ENCODE measurements at regions not wholly inside any gene's neighbourhood (a gene's known extent, or its start where the extent isn't known, plus 50 kb on each side); places are given as distances from the start of the nearest gene placed in this dataset.

- TF ChIP-seq MXI1 (conservative IDR thresholded peaks at IDR 0.05; ENCODE audit: poor library complexity, severe bottlenecking), result no peak
- TF ChIP-seq EP300 (conservative IDR thresholded peaks at IDR 0.05; ENCODE audit: poor library complexity, severe bottlenecking), result no peak
- TF ChIP-seq EZH2 (IDR thresholded peaks at IDR 0.05; ENCODE audit: borderline replicate concordance, insufficient read depth, low read length, poor library complexity, severe bottlenecking), result no peak
- TF ChIP-seq CTCF (IDR thresholded peaks at IDR 0.05; ENCODE audit: poor library complexity, severe bottlenecking), result no peak
- TF ChIP-seq SMC3 (conservative IDR thresholded peaks at IDR 0.05; ENCODE audit: poor library complexity), result no peak
- TF ChIP-seq RAD21 (conservative IDR thresholded peaks at IDR 0.05), result no peak
- no peak for TF ChIP-seq REST (IDR thresholded peaks at IDR 0.05; ENCODE audit: borderline replicate concordance)
- TF ChIP-seq TAF1 (IDR thresholded peaks at IDR 0.05; ENCODE audit: low read depth), result no peak
- TF ChIP-seq POLR2AphosphoS5 (IDR thresholded peaks at IDR 0.05), result no peak
- Histone ChIP-seq H3K9me2 (ENCODE audit: insufficient read depth, low read length) (no peaks in the 10 kb centered on the region), H3F3A (ENCODE audit: insufficient read depth, low read length, poor library complexity, severe bottlenecking) (no peaks in the 10 kb centered on the region), H3K27ac (ENCODE audit: low read length) (no peak overlapping the region), H3K4me3 (ENCODE audit: low read length) (no peak overlapping the region), H2AFZ (ENCODE audit: low read depth, low read length) (no peak overlapping the region), H3K9ac (ENCODE audit: low read length) (no peak overlapping the region), H3K4me2 (ENCODE audit: low read length) (no peak overlapping the region), H4K20me1 (ENCODE audit: insufficient read depth) (no peaks in the 10 kb centered on the region), H3K79me2 (replicated peaks; ENCODE audit: insufficient read depth, low read length) (no peaks in the 10 kb centered on the region), H3K9me3 (ENCODE audit: low read length) (no peaks in the 10 kb centered on the region), H3K27me3 (ENCODE audit: insufficient read depth, low read depth, low read length) (no peaks in the 10 kb centered on the region), H3K36me3 (ENCODE audit: insufficient read depth, low read length) (no peaks in the 10 kb centered on the region)
These were observed 327.8 kb downstream of the ENC1 start for GRCh38 chr5:74312746-74313145.

GRCh38 chr5:74311961-74312360 lies 328.6 kb downstream of the ENC1 start:
- no peaks in the 10 kb centered on the region for H3K36me3 ChIP-seq (ENCODE audit: insufficient read depth, low read length)
- no peak overlapping the region for H3K27ac ChIP-seq (ENCODE audit: low read length)
- no peaks in the 10 kb centered on the region for H3K9me3 ChIP-seq (ENCODE audit: low read length)
- H4K20me1 ChIP-seq (ENCODE audit: insufficient read depth), result no peaks in the 10 kb centered on the region
- no peaks in the 10 kb centered on the region for H3K79me2 ChIP-seq (replicated peaks; ENCODE audit: insufficient read depth, low read length)
- H3K9me2 ChIP-seq (ENCODE audit: insufficient read depth, low read length), result no peaks in the 10 kb centered on the region
- no peak overlapping the region for H3K9ac ChIP-seq (ENCODE audit: low read length)
- no peaks in the 10 kb centered on the region for H3K27me3 ChIP-seq (ENCODE audit: insufficient read depth, low read depth, low read length)
- no peaks in the 10 kb centered on the region for H3F3A ChIP-seq (ENCODE audit: insufficient read depth, low read length, poor library complexity, severe bottlenecking)
- H3K4me3 ChIP-seq (ENCODE audit: low read length), result no peak overlapping the region
- no peak overlapping the region for H3K4me2 ChIP-seq (ENCODE audit: low read length)
- no peak for TF ChIP-seq MXI1 (conservative IDR thresholded peaks at IDR 0.05; ENCODE audit: poor library complexity, severe bottlenecking)
- TF ChIP-seq EP300 (conservative IDR thresholded peaks at IDR 0.05; ENCODE audit: poor library complexity, severe bottlenecking), result no peak
- no peak for TF ChIP-seq SMC3 (conservative IDR thresholded peaks at IDR 0.05; ENCODE audit: poor library complexity)
- no peak for TF ChIP-seq RAD21 (conservative IDR thresholded peaks at IDR 0.05)
- no peak for TF ChIP-seq POLR2AphosphoS5 (IDR thresholded peaks at IDR 0.05)
- no peak for TF ChIP-seq REST (IDR thresholded peaks at IDR 0.05; ENCODE audit: borderline replicate concordance)
- no peak for TF ChIP-seq TAF1 (IDR thresholded peaks at IDR 0.05; ENCODE audit: low read depth)
- no peak for TF ChIP-seq EZH2 (IDR thresholded peaks at IDR 0.05; ENCODE audit: borderline replicate concordance, insufficient read depth, low read length, poor library complexity, severe bottlenecking)
- H2AFZ ChIP-seq (ENCODE audit: low read depth, low read length), result no peak overlapping the region
